ENCODE measurements at regions not wholly inside any gene's neighbourhood (a gene's known extent, or its start where the extent isn't known, plus 50 kb on each side); places are given as distances from the start of the nearest gene placed in this dataset. TPM values are rescaled to one million over a fixed set of nuclear protein-coding genes. Genes with fewer than 3 reads are reported as not detected.
"Not testable (repeated sequence)": the region's sequence is repeated elsewhere in the genome, so short reads cannot be mapped to it uniquely, and the experiment has no call there.

DNA sequence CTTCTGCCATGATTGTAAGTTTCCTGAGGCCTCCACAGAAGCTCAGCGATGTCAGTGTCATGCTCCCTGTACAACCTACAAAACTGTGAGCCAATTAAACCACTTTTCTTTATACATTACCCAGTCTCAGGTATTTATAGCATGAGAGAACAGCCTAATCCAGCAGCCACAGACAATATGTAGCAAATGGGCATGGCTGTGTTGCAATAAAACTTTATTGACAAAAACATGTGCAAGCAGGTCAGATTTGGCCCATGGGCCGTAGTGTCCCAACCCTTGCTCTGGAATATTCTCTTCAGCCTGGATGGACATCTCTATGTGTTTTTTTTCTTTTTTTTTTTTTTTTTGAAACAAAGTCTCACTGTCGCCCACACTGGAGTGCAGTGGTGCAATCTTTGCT, 60.9 kb upstream of the EEF2KMT start:
- no peak overlapping the region for H3K4me3 ChIP-seq
- WGBS, 2 donors, result 79 to 83% methylated on average over 3 of the region's 3 CpGs
- intact Hi-C loops (cut with DNase I), result no loop called here
- ATAC-seq (no peak), DNase-seq (no peak)
- H3K4me1 ChIP-seq, result no peaks in the 10 kb centered on the region
- no peaks in the 10 kb centered on the region for H3K36me3 ChIP-seq (replicated peaks in 1 of 2; ENCODE audit: insufficient read depth in 1 of 2, low read depth in 2 of 2)
- H3K27me3 ChIP-seq, result no peaks in the 10 kb centered on the region
- TF ChIP-seq, protein P1, sequence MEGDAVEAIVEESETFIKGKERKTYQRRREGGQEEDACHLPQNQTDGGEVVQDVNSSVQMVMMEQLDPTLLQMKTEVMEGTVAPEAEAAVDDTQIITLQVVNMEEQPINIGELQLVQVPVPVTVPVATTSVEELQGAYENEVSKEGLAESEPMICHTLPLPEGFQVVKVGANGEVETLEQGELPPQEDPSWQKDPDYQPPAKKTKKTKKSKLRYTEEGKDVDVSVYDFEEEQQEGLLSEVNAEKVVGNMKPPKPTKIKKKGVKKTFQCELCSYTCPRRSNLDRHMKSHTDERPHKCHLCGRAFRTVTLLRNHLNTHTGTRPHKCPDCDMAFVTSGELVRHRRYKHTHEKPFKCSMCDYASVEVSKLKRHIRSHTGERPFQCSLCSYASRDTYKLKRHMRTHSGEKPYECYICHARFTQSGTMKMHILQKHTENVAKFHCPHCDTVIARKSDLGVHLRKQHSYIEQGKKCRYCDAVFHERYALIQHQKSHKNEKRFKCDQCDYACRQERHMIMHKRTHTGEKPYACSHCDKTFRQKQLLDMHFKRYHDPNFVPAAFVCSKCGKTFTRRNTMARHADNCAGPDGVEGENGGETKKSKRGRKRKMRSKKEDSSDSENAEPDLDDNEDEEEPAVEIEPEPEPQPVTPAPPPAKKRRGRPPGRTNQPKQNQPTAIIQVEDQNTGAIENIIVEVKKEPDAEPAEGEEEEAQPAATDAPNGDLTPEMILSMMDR (IDR thresholded peaks at IDR 0.05), result no peak
- TF ChIP-seq POLR2A (IDR thresholded peaks at IDR 0.05), result no peak
- no peak overlapping the region for H3K27ac ChIP-seq
- H3K9me3 ChIP-seq, result peaks cover 0 to 6% (median 0%) of the 10 kb centered on the region in 3 donors

DNA sequence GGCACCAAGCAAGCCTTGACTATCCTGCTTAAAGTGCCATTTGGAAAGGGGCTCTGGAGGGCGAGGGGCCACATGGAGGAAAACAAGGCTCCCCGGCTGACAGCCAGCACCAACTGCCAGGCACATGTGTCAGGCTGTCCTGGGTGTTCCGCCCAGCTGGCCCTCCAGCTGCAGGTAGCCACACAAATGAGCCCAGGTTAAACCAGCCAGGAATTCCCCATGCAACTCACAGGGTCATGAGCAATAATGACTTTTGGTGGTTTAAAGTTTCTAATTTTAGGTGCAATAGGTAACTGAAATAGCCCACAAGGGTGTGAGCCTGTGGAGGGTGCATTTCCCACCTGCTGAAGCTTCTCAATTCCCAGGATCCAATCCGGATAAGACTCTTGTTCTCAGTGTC, 58.9 kb upstream of the EEF2KMT start:
- H3K9me3 ChIP-seq; DNase-seq; ATAC-seq; H3K4me1 ChIP-seq; intact Hi-C loops (cut with DNase I); H3K36me3 ChIP-seq (replicated peaks in 1 of 2; ENCODE audit: insufficient read depth in 1 of 2, low read depth in 2 of 2); H3K4me3 ChIP-seq; H3K27ac ChIP-seq; H3K27me3 ChIP-seq: not testable (repeated sequence)
- 49 to 57% methylated on average over 3 to 4 of the region's 4 CpGs for WGBS, 2 donors

DNA sequence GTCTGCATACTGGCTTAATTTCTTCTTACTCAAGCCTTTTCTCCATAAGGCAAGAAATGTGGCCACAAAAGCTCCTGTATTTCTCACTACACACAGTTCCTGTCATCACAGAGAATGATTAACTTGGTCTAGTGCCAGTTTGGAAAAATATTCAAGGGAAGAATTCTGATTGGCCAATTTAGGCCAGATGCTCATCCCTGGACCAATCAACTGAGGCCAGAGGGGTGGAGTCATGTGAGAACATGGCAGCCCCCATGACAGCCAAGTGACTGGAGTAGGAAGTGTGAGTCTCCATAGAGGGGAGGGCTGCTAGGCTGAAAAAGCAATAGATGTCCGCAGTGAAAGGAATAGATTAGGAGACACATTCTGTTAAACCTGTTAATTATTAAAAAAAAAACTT, 56.4 kb upstream of the EEF2KMT start:
- not testable (repeated sequence) for ATAC-seq, H3K27me3 ChIP-seq
- 83 to 94% methylated on average over 1 of the region's 1 CpG for WGBS, 2 donors

DNA sequence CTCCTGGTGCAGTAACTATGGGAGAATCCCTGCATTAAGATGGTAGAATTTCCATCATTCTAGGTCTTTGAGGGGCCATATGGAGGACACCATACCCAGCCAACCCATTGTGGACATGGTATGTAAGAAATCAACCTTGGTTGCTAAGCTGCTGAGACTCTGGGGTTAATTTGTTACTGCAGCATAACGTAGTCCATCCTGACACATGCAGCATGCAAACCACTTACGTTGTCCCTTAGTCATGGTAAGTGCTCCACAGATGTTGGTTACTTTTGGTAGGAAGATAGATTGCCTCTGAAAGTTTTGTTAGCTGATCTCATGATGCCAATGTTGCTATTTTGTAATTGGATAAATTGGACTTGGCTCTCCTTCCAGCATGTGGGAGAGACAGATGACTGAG, 53.8 kb upstream of the EEF2KMT start:
- H3K4me1 ChIP-seq; H3K9me3 ChIP-seq; H3K27ac ChIP-seq; H3K4me3 ChIP-seq; DNase-seq; H3K27me3 ChIP-seq; H3K36me3 ChIP-seq (replicated peaks in 1 of 2; ENCODE audit: insufficient read depth in 1 of 2, low read depth in 2 of 2); intact Hi-C loops (cut with DNase I); ATAC-seq: not testable (repeated sequence)
- WGBS, 2 donors, result 54 to 79% methylated on average over 2 of the region's 2 CpGs

More for the DNA sequence above, 56.4 kb upstream of the EEF2KMT start:
- DNase-seq; H3K36me3 ChIP-seq (replicated peaks in 1 of 2; ENCODE audit: insufficient read depth in 1 of 2, low read depth in 2 of 2); H3K4me1 ChIP-seq; intact Hi-C loops (cut with DNase I); H3K9me3 ChIP-seq; H3K27ac ChIP-seq; H3K4me3 ChIP-seq: not testable (repeated sequence)

Small RNA genes in the stretch of these regions (microRNA-seq; reads per million reads assigned to microRNA genes)
- 0 reads per million in 2 donors for gene MIR8065 (ENCODE audit: borderline number of aligned reads in 2 of 2, borderline replicate concordance in 2 of 2)

Small RNA genes in the stretch of these regions (small RNA-seq; reads per million reads assigned to genes)
- gene AC007012.1 (not detected), gene MIR8065 (not detected), gene RNU6-328P (not detected), gene RNU6-457P (not detected), gene RNU7-99P (not detected), gene SNRPCP20 (not detected)
